Fibroblast of lung (primary cell): ENCODE measurements at regions not wholly inside any gene's neighbourhood (a gene's known extent, or its start where the extent isn't known, plus 50 kb on each side); places are given as distances from the start of the nearest gene placed in this dataset.

Source experiments
- DNase-seq, 2 donors: peaks; one replicate each; pipeline versions ENCODE4 v3.0.0 to v3.0.0-alpha.2; 2010; ENCODE audit warnings: low read depth in 2 of 2
- H2AFZ ChIP-seq: 2 replicates; pipeline ENCODE4 v1.5.1; 2012; ENCODE audit warnings: low read length, control low read depth, inconsistent platforms
- H3K27ac ChIP-seq: 2 replicates; pipeline ENCODE4 v1.5.1; 2011; ENCODE audit warnings: low read length, control low read depth; ENCODE audit not compliant: insufficient read depth
- H3K27me3 ChIP-seq: 2 replicates; pipeline ENCODE4 v1.5.1; 2011; ENCODE audit warnings: mild to moderate bottlenecking, low read length; ENCODE audit not compliant: control insufficient read depth, insufficient read depth
- H3K36me3 ChIP-seq: 2 replicates; pipeline ENCODE4 v1.5.1; 2011; ENCODE audit warnings: low read length; ENCODE audit not compliant: control insufficient read depth, insufficient read depth
- H3K4me1 ChIP-seq: 2 replicates; pipeline ENCODE4 v1.5.1; 2011; ENCODE audit warnings: low read length; ENCODE audit not compliant: control insufficient read depth, insufficient read depth; ENCODE audit errors: extremely low read depth
- H3K4me2 ChIP-seq: 2 replicates; pipeline ENCODE4 v1.5.1; 2011; ENCODE audit warnings: low read length, control low read depth; ENCODE audit not compliant: insufficient read depth; ENCODE audit errors: extremely low read depth
- H3K4me3 ChIP-seq, 4 experiments: fragments of 200-600 bp in 1 of 4; sonication (generic) in 1 of 4; replicated peaks in 1 of 4; 2 replicates each; pipeline ENCODE4 v1.5.1; 2011 to 2016; ENCODE audit warnings: low read length in 4 of 4, low read depth in 3 of 4, mild to moderate bottlenecking in 3 of 4, control low read depth in 2 of 4, inconsistent platforms in 1 of 4, mixed read lengths in 1 of 4; ENCODE audit not compliant: insufficient read depth in 1 of 4; ENCODE audit errors: control extremely low read depth in 1 of 4
- H3K79me2 ChIP-seq: 2 replicates; pipeline ENCODE4 v1.5.1; 2012; ENCODE audit warnings: mild to moderate bottlenecking, low read length, inconsistent platforms; ENCODE audit not compliant: control insufficient read depth, insufficient read depth
- H3K9ac ChIP-seq: 2 replicates; pipeline ENCODE4 v1.5.1; 2011; ENCODE audit warnings: mild to moderate bottlenecking, low read length, control low read depth; ENCODE audit not compliant: insufficient read depth
- H3K9me3 ChIP-seq: 2 replicates; pipeline ENCODE4 v1.5.1; 2012; ENCODE audit warnings: low read depth, low read length; ENCODE audit not compliant: control insufficient read depth, insufficient read depth
- H4K20me1 ChIP-seq: 2 replicates; pipeline ENCODE4 v1.5.1; 2011; ENCODE audit warnings: low read length; ENCODE audit not compliant: control insufficient read depth, insufficient read depth; ENCODE audit errors: extremely low read depth
- CTCF ChIP-seq, 2 donors: IDR thresholded peaks in 1 of 2; conservative IDR thresholded peaks in 1 of 2; 1 replicate in 1 of 2; 2 replicates in 1 of 2; pipeline ENCODE4 v1.5.1; 2011 to 2012; ENCODE audit warnings: low read length in 2 of 2, control low read depth in 1 of 2, inconsistent platforms in 1 of 2, low read depth in 1 of 2, mild to moderate bottlenecking in 1 of 2
- EZH2 ChIP-seq: IDR thresholded peaks from 2 replicates; pipeline ENCODE4 v1.5.1; 2012; ENCODE audit warnings: low read length, control low read depth, mild to moderate bottlenecking; ENCODE audit errors: missing control alignments

GRCh38 chr1:232283864-232284263 lies 346.1 kb downstream of the SIPA1L2 start:
- no peaks in the 10 kb centered on the region for H3K27me3 ChIP-seq
- no peaks in the 10 kb centered on the region for H3K4me1 ChIP-seq
- H3K36me3 ChIP-seq = no peaks in the 10 kb centered on the region
- no peak overlapping the region for H3K9ac ChIP-seq
- no peaks in the 10 kb centered on the region for H3K79me2 ChIP-seq
- no peaks in the 10 kb centered on the region for H3K9me3 ChIP-seq
- no peak overlapping the region for H3K27ac ChIP-seq
- no peak for TF ChIP-seq CTCF (conservative IDR thresholded peaks at IDR 0.05 in 1 of 2, IDR thresholded peaks at IDR 0.05 in 1 of 2; ENCODE audit: low read depth in 1 of 2, low read length in 2 of 2)
- no peak for TF ChIP-seq EZH2
- H4K20me1 ChIP-seq = no peaks in the 10 kb centered on the region
- no peak overlapping the region for H3K4me3 ChIP-seq
- no peak for DNase-seq
- H3K4me2 ChIP-seq = no peak overlapping the region
- no peak overlapping the region for H2AFZ ChIP-seq

DNA sequence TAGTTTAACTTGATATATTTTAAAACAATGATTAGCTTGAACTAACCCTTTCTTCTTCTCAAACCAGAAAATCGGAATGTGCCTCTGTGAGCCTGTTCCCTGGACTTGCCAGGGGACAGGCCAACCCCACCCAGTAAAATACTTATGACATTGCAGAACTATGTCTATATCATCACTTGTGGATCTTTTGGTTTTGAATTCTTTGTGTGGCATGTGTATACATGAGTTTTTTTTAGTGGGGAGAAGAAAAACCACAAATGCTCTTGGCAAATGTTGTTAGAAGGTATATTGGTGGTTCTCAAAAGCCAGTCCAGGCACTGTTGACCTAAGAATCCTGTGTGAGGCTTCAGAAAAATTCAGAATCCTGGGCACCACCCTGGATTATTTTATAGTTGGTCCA lies 347.4 kb downstream of the SIPA1L2 start:
- no peaks in the 10 kb centered on the region for H3K4me1 ChIP-seq
- peak in 1 of 2 donors; percentile 42 for DNase-seq
- no peak overlapping the region for H3K4me3 ChIP-seq
- no peaks in the 10 kb centered on the region for H3K9me3 ChIP-seq
- H3K79me2 ChIP-seq = no peaks in the 10 kb centered on the region
- no peak overlapping the region for H3K27ac ChIP-seq
- no peak overlapping the region for H3K4me2 ChIP-seq
- H4K20me1 ChIP-seq = no peaks in the 10 kb centered on the region
- H3K27me3 ChIP-seq = no peaks in the 10 kb centered on the region
- no peak for TF ChIP-seq CTCF (conservative IDR thresholded peaks at IDR 0.05 in 1 of 2, IDR thresholded peaks at IDR 0.05 in 1 of 2; ENCODE audit: low read depth in 1 of 2, low read length in 2 of 2)
- no peak for TF ChIP-seq EZH2
- no peak overlapping the region for H3K9ac ChIP-seq
- H2AFZ ChIP-seq = no peak overlapping the region
- H3K36me3 ChIP-seq = no peaks in the 10 kb centered on the region

GRCh38 chr1:232280910-232281309 lies 349.0 kb downstream of the SIPA1L2 start:
- Histone ChIP-seq H3K9me3 (no peaks in the 10 kb centered on the region), H3K27me3 (no peaks in the 10 kb centered on the region), H3K36me3 (no peaks in the 10 kb centered on the region), H3K27ac (no peak overlapping the region), H4K20me1 (no peaks in the 10 kb centered on the region), H3K79me2 (no peaks in the 10 kb centered on the region), H3K9ac (no peak overlapping the region), H3K4me2 (no peak overlapping the region), H2AFZ (no peak overlapping the region), H3K4me1 (no peaks in the 10 kb centered on the region), H3K4me3 (no peak overlapping the region)
- TF ChIP-seq EZH2 (no peak), CTCF (conservative IDR thresholded peaks at IDR 0.05 in 1 of 2, IDR thresholded peaks at IDR 0.05 in 1 of 2; ENCODE audit: low read depth in 1 of 2, low read length in 2 of 2) (no peak)
- DNase-seq = no peak
